Neutrophil (primary cell): ENCODE measurements at regions not wholly inside any gene's neighbourhood (a gene's known extent, or its start where the extent isn't known, plus 50 kb on each side); places are given as distances from the start of the nearest gene placed in this dataset.

Source experiments
- H3K27ac ChIP-seq: fragments of 200-600 bp; sonication (generic); 2 replicates; pipeline ENCODE4 v1.5.1; 2016; ENCODE audit warnings: mild to moderate bottlenecking, moderate library complexity
- H3K27me3 ChIP-seq: fragments of 200-600 bp; sonication (generic); 2 replicates; pipeline ENCODE4 v1.6.0; 2016; ENCODE audit warnings: mild to moderate bottlenecking
- H3K36me3 ChIP-seq: fragments of 200-600 bp; sonication (generic); 2 replicates; pipeline ENCODE4 v1.5.1; 2017
- H3K4me1 ChIP-seq, 2 experiments: fragments of 200-600 bp in 1 of 2; sonication (generic) in 1 of 2; 1 replicate in 1 of 2; 2 replicates in 1 of 2; pipeline versions ENCODE4 v1.5.1 to v1.6.1; 2013 to 2016; ENCODE audit warnings: low read depth in 1 of 2, low read length in 1 of 2, mild to moderate bottlenecking in 1 of 2, moderate library complexity in 1 of 2; ENCODE audit not compliant: control insufficient read depth in 1 of 2, insufficient read depth in 1 of 2
- H3K4me3 ChIP-seq, 2 experiments: fragments of 200-600 bp in 1 of 2; sonication (generic) in 1 of 2; 1 replicate in 1 of 2; 2 replicates in 1 of 2; pipeline ENCODE4 v1.5.1; 2013 to 2016; ENCODE audit warnings: low read depth in 1 of 2, low read length in 1 of 2, mild to moderate bottlenecking in 1 of 2, moderate library complexity in 1 of 2
- H3K9me3 ChIP-seq: fragments of 200-600 bp; sonication (generic); 2 replicates; pipeline ENCODE4 v1.5.1; 2016
- CTCF ChIP-seq: fragments of 200-600 bp; sonication (generic); IDR thresholded peaks from 2 replicates; pipeline ENCODE4 v1.5.1; 2016; ENCODE audit warnings: antibody characterized with exemption

- TF ChIP-seq CTCF: no peak
Measured at GRCh38 chr2:181231886-181232621, 225.1 kb upstream of the ITGA4 start.

DNA sequence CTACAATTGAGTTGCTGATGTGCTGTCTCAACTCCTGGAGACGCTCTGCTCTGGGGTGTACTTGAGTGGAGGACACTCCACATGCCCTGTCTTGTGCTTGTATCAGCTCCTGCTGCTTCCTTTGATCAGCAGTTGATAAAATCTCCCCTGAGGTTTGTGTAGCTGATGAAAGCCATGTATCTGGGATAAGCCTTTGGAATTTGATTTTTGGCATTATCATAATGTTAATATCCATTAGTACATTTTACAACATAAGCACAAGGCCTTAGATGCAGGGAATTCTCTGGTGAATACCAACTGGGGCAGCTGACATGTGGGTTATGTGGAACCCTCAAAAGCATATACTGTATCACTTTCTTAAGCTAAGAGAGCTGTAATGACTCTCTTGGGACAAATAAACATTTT, 222.7 kb upstream of the ITGA4 start:
- Histone ChIP-seq H3K27me3 (no peaks in the 10 kb centered on the region), H3K36me3 (no peaks in the 10 kb centered on the region), H3K4me3 (no peak overlapping the region), H3K27ac (no peak overlapping the region), H3K4me1 (peaks cover 0 to 6% of the 10 kb centered on the region in 2 experiments), H3K9me3 (no peaks in the 10 kb centered on the region)
- no peak for TF ChIP-seq CTCF

More at GRCh38 chr2:181231886-181232621, 225.1 kb upstream of the ITGA4 start:
- H3K36me3 ChIP-seq: no peaks in the 10 kb centered on the region
- no peak overlapping the region for H3K27ac ChIP-seq
- no peak overlapping the region for H3K4me3 ChIP-seq
- no peaks in the 10 kb centered on the region for H3K4me1 ChIP-seq
- no peaks in the 10 kb centered on the region for H3K9me3 ChIP-seq
- H3K27me3 ChIP-seq: no peaks in the 10 kb centered on the region

- H3K4me3 ChIP-seq: no peak overlapping the region
- TF ChIP-seq CTCF: no peak
- no peaks in the 10 kb centered on the region for H3K36me3 ChIP-seq
- no peaks in the 10 kb centered on the region for H3K9me3 ChIP-seq
- peaks cover 0 to 6% of the 10 kb centered on the region in 2 experiments for H3K4me1 ChIP-seq
- H3K27ac ChIP-seq: no peak overlapping the region
- no peaks in the 10 kb centered on the region for H3K27me3 ChIP-seq
Measured at GRCh38 chr2:181235011-181235410, 222.2 kb upstream of the ITGA4 start.

GRCh38 chr2:181235683-181236459, 221.3 kb upstream of the ITGA4 start:
- H3K4me3 ChIP-seq: no peak overlapping the region
- TF ChIP-seq CTCF: no peak
- no peaks in the 10 kb centered on the region for H3K36me3 ChIP-seq
- H3K4me1 ChIP-seq: peaks cover 0 to 6% of the 10 kb centered on the region in 2 experiments
- no peaks in the 10 kb centered on the region for H3K27me3 ChIP-seq
- no peak overlapping the region for H3K27ac ChIP-seq
- no peaks in the 10 kb centered on the region for H3K9me3 ChIP-seq

DNA sequence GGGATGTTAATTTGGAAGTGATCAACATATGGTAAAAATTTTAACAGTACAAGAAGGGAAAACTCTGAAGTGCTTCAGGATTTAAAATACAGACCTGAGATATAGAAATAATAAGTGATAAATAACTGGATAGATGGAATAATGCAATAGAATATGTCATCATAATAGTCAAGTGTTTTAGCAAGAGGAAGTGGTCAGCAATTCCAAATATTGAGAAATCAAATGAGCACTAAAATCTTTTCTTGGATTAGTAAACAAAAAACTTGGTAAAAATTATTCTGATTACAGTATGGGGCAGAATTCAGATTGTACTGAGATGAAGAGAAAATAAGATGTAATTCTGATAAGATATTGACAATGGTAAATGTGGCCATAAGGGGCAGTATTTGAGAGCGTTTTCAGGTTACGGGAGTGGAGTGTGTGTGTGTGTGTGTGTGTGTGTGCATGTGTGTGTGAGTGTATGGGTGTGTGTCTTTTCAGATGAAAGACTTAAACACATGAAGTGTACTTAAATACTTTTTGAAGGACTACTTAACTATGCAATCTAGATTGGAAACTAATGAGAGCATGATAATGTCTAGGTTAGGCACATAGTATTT, 217.9 kb upstream of the ITGA4 start:
- Histone ChIP-seq H3K9me3 (no peaks in the 10 kb centered on the region), H3K27ac (no peak overlapping the region), H3K4me3 (no peak overlapping the region), H3K4me1 (peaks cover 0 to 6% of the 10 kb centered on the region in 2 experiments), H3K36me3 (no peaks in the 10 kb centered on the region), H3K27me3 (no peaks in the 10 kb centered on the region)
- TF ChIP-seq CTCF: no peak
